ENCODE measurements at regions not wholly inside any gene's neighbourhood (a gene's known extent, or its start where the extent isn't known, plus 50 kb on each side); places are given as distances from the start of the nearest gene placed in this dataset.

DNA sequence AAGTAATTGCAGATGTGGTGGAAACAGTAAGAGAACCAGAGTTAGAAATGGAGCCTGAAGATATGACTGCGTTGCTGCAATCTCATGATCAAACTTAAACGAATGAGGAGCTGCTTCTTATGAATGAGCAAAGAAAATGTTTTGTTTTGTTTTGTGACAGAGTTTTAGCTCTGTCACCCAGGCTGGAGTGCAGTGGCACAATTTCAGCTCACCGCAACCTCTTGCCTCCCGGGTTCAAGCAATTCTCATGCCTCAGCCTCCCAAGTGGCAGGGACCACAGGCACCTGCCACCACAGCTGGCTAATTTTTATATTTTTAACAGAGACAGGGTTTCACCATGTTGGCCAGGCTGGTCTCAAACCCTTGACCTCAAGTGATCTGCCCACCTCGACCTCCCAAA lies 53.3 kb upstream of the NFASC start:
- no peaks in the 10 kb centered on the region for H3K36me3 ChIP-seq (ENCODE audit: control insufficient read depth, insufficient read depth, low read length)
- H3K56ac ChIP-seq (ENCODE audit: extremely low read depth, insufficient read depth, low read length): no peak overlapping the region
- H3K9me3 ChIP-seq (ENCODE audit: control insufficient read depth, insufficient read depth, low read length): no peaks in the 10 kb centered on the region
- no peak overlapping the region for H3K14ac ChIP-seq (replicated peaks; ENCODE audit: low read depth, low read length)
- H3K23ac ChIP-seq (ENCODE audit: low read depth, low read length): no peak overlapping the region
- no peaks in the 10 kb centered on the region for H4K20me1 ChIP-seq (ENCODE audit: insufficient read depth, low read length)
- H2BK15ac ChIP-seq (ENCODE audit: low read depth, low read length): no peak overlapping the region
- H2AK9ac ChIP-seq (replicated peaks; ENCODE audit: low read depth, low read length, poor library complexity): no peak overlapping the region
- DNase-seq (no peak), ATAC-seq (ENCODE audit: low read depth) (no peak)
- H2AFZ ChIP-seq (replicated peaks; ENCODE audit: low read length, poor library complexity): no peak overlapping the region
- in situ Hi-C loops (cut with MboI; ENCODE audit: low sequenced_read_pairs): loop anchor here (25.0 kb wide), 1 partner anchor 445 kb away; no protein-coding TSS in a partner anchor
- H3K18ac ChIP-seq (ENCODE audit: low read depth, low read length): no peak overlapping the region
- H2AK5ac ChIP-seq (ENCODE audit: low read depth, low read length): no peak overlapping the region
- H3K4me3 ChIP-seq (ENCODE audit: insufficient read depth, low read depth, low read length): no peak overlapping the region
- 82% methylated on average over 2 of the region's 5 CpGs; no CpG with 5 or more reads in 1 of the 2 experiments for WGBS, 2 experiments (ENCODE audit: extremely low coverage in 2 of 2, insufficient read length in 1 of 2)
- H3K4me1 ChIP-seq (ENCODE audit: control insufficient read depth, insufficient read depth, low read length): no peaks in the 10 kb centered on the region
- no peaks in the 10 kb centered on the region for H3K9me1 ChIP-seq (ENCODE audit: insufficient read depth, low read length)
- no peak overlapping the region for H4K5ac ChIP-seq (ENCODE audit: low read depth, low read length)
- POLR2A ChIA-PET (ENCODE audit: unreplicated experiment): no interaction called here
- no peak overlapping the region for H3K9ac ChIP-seq (ENCODE audit: low read depth, low read length)
- H3K4ac ChIP-seq (ENCODE audit: low read depth, low read length): no peak overlapping the region
- H2BK5ac ChIP-seq (ENCODE audit: low read depth, low read length, poor library complexity, severe bottlenecking): no peak overlapping the region
- H4K8ac ChIP-seq (ENCODE audit: low read depth in 2 of 2, low read length in 2 of 2): no peak overlapping the region
- intact Hi-C loops (cut with micrococcal nuclease): no loop called here
- no peak overlapping the region for H2BK120ac ChIP-seq (ENCODE audit: low read depth, low read length)
- CTCF ChIA-PET: interaction anchor here (1.0 to 4.0 kb wide), 3 partner anchors 8 to 10 kb away, joined by 3 to 18 read pairs (median 15); no protein-coding TSS in a partner anchor
- no peaks in the 10 kb centered on the region for H3K79me1 ChIP-seq (ENCODE audit: low read depth in 1 of 2, low read length in 2 of 2)
- TF ChIP-seq MAZ (IDR thresholded peaks at IDR 0.05; ENCODE audit: borderline replicate concordance, low read depth, low read length) (no peak), CEBPB (IDR thresholded peaks at IDR 0.05; ENCODE audit: low read depth, low read length) (no peak), RCOR1 (IDR thresholded peaks at IDR 0.05; ENCODE audit: insufficient replicate concordance, low read length) (no peak), NFE2L2 (IDR thresholded peaks at IDR 0.05; ENCODE audit: low read depth, low read length) (no peak), MAFK (IDR thresholded peaks at IDR 0.05; ENCODE audit: low read depth, low read length) (no peak)
- no TSS peak for BruUV-seq (replicated peaks)
- no peak overlapping the region for H3K4me2 ChIP-seq (ENCODE audit: low read depth, low read length)
- H3K27ac ChIP-seq (ENCODE audit: insufficient read depth, low read length): no peak overlapping the region
- dilution Hi-C loops (cut with HindIII; ENCODE audit: low sequenced_read_pairs, unreplicated experiment): no loop called here
- H3K27me3 ChIP-seq (ENCODE audit: control insufficient read depth, insufficient read depth, low read length): peaks cover 7% of the 10 kb centered on the region
- no peak overlapping the region for H4K91ac ChIP-seq (ENCODE audit: insufficient read depth, low read depth, low read length)
- H2BK20ac ChIP-seq (ENCODE audit: low read depth, low read length): no peak overlapping the region

Measured in IMR-90 (cell line).